Endodermal cell (in vitro differentiated cells): ENCODE measurements at regions not wholly inside any gene's neighbourhood (a gene's known extent, or its start where the extent isn't known, plus 50 kb on each side); places are given as distances from the start of the nearest gene placed in this dataset.
"Not testable (repeated sequence)": the region's sequence is repeated elsewhere in the genome, so short reads cannot be mapped to it uniquely, and the experiment has no call there.

ENCODE experiments used
- DNase-seq: peaks from one replicate; pipeline ENCODE4 v3.0.0-alpha.2; 2017
- H3K27ac ChIP-seq: 2 replicates; pipeline ENCODE4 v1.5.1; 2013; ENCODE audit warnings: mild to moderate bottlenecking, low read depth, low read length, moderate library complexity
- H3K27me3 ChIP-seq: 2 replicates; pipeline ENCODE4 v1.6.1; 2013; ENCODE audit warnings: mild to moderate bottlenecking, low read length, moderate library complexity; ENCODE audit not compliant: insufficient read depth, control insufficient read depth, poor library complexity, severe bottlenecking
- H3K36me3 ChIP-seq: 2 replicates; pipeline ENCODE4 v1.7.0; 2013; ENCODE audit warnings: mild to moderate bottlenecking, low read length, moderate library complexity; ENCODE audit not compliant: control insufficient read depth, insufficient read depth
- H3K4me1 ChIP-seq: one replicate; pipeline ENCODE4 v1.7.0; 2013; ENCODE audit warnings: low read length; ENCODE audit not compliant: control insufficient read depth, insufficient read depth
- H3K4me3 ChIP-seq: 2 replicates; pipeline ENCODE4 v1.5.1; 2013; ENCODE audit warnings: mild to moderate bottlenecking, low read length, moderate library complexity
- H3K9ac ChIP-seq: 2 replicates; pipeline ENCODE4 v1.6.1; 2013; ENCODE audit warnings: mild to moderate bottlenecking, low read length, moderate library complexity; ENCODE audit not compliant: poor library complexity, severe bottlenecking; ENCODE audit errors: extremely low read depth
- H3K9me3 ChIP-seq: 2 replicates; pipeline ENCODE4 v1.6.1; 2013; ENCODE audit warnings: mild to moderate bottlenecking, low read length, moderate library complexity; ENCODE audit not compliant: control insufficient read depth
- H3K27ac Mint-ChIP-seq: 2 replicates; pipeline ENCODE4 v1.8.0; 2020; ENCODE audit warnings: mixed read lengths
- H3K27me3 Mint-ChIP-seq: 2 replicates; pipeline ENCODE4 v1.8.0; 2021; ENCODE audit warnings: mild to moderate bottlenecking, mixed read lengths; ENCODE audit not compliant: insufficient read depth
- H3K36me3 Mint-ChIP-seq: 2 replicates; pipeline ENCODE4 v1.8.0; 2020; ENCODE audit warnings: low read depth, mixed read lengths
- H3K4me1 Mint-ChIP-seq: 2 replicates; pipeline ENCODE4 v1.8.0; 2020; ENCODE audit warnings: mixed read lengths
- H3K4me3 Mint-ChIP-seq: 2 replicates; pipeline ENCODE4 v1.8.0; 2020; ENCODE audit warnings: mild to moderate bottlenecking, moderate library complexity, mixed read lengths
- H3K9me3 Mint-ChIP-seq: 2 replicates; pipeline ENCODE4 v1.8.0; 2020; ENCODE audit warnings: mild to moderate bottlenecking, mixed read lengths
- WGBS, 2 experiments: methylation state at CpG; one replicate each; pipeline versions ENCODE4 v1.1.5 to v1.1.7; 2013; ENCODE audit warnings: missing lambda C conversion rate in 2 of 2, mixed read lengths in 1 of 2; ENCODE audit not compliant: insufficient coverage in 1 of 2, insufficient read length in 1 of 2; 5-methylcytosine and 5-hydroxymethylcytosine counted together

- H3K9me3 ChIP-seq: peaks cover 16% of the 10 kb centered on the region
Measured at GRCh38 chr4:49575250-49575649, 589.2 kb downstream of the CWH43 start.

GRCh38 chr4:49578371-49578770 lies 592.3 kb downstream of the CWH43 start:
- not testable (repeated sequence) for H3K36me3 ChIP-seq, H3K36me3 Mint-ChIP-seq, DNase-seq, H3K27ac ChIP-seq, H3K4me1 ChIP-seq, H3K27ac Mint-ChIP-seq, H3K27me3 Mint-ChIP-seq, H3K9me3 ChIP-seq, H3K27me3 ChIP-seq, H3K4me1 Mint-ChIP-seq, H3K4me3 ChIP-seq, H3K9ac ChIP-seq, H3K4me3 Mint-ChIP-seq
- peaks cover 87% of the 10 kb centered on the region for H3K9me3 Mint-ChIP-seq
- WGBS, 2 experiments: 42 to 60% methylated on average over 2 to 5 of the region's 5 CpGs

More at GRCh38 chr4:49575250-49575649, 589.2 kb downstream of the CWH43 start:
- H3K9ac ChIP-seq, H3K4me3 Mint-ChIP-seq, H3K36me3 Mint-ChIP-seq, H3K36me3 ChIP-seq, H3K27ac ChIP-seq, H3K4me3 ChIP-seq, H3K27ac Mint-ChIP-seq, H3K4me1 Mint-ChIP-seq, H3K27me3 ChIP-seq, H3K27me3 Mint-ChIP-seq, DNase-seq, H3K4me1 ChIP-seq: not testable (repeated sequence)
- peaks cover 88% of the 10 kb centered on the region for H3K9me3 Mint-ChIP-seq
- WGBS, 2 experiments: 57% methylated on average over 3 to 4 of the region's 4 CpGs

- H3K4me3 ChIP-seq, H3K9me3 ChIP-seq, H3K4me1 Mint-ChIP-seq, H3K27me3 ChIP-seq, H3K27me3 Mint-ChIP-seq, H3K36me3 ChIP-seq, H3K27ac ChIP-seq, H3K9ac ChIP-seq, H3K4me3 Mint-ChIP-seq, H3K4me1 ChIP-seq, H3K27ac Mint-ChIP-seq, DNase-seq, H3K36me3 Mint-ChIP-seq: not testable (repeated sequence)
- 71% methylated on average over 2 of the region's 2 CpGs; no CpG with 5 or more reads in 1 of the 2 experiments for WGBS, 2 experiments
- peaks cover 87% of the 10 kb centered on the region for H3K9me3 Mint-ChIP-seq
Measured at GRCh38 chr4:49578899-49579298, 592.8 kb downstream of the CWH43 start.

GRCh38 chr4:49580166-49580565 lies 594.1 kb downstream of the CWH43 start:
- not testable (repeated sequence) for H3K9ac ChIP-seq, H3K4me1 ChIP-seq, H3K27ac Mint-ChIP-seq, H3K4me1 Mint-ChIP-seq, H3K4me3 ChIP-seq, H3K36me3 ChIP-seq, H3K27ac ChIP-seq, H3K4me3 Mint-ChIP-seq, H3K36me3 Mint-ChIP-seq, H3K9me3 ChIP-seq, H3K27me3 ChIP-seq, H3K27me3 Mint-ChIP-seq, DNase-seq
- peaks cover 81% of the 10 kb centered on the region for H3K9me3 Mint-ChIP-seq
- WGBS, 2 experiments: 79% methylated on average over 4 of the region's 8 CpGs; no CpG with 5 or more reads in 1 of the 2 experiments

GRCh38 chr4:49588401-49588800 lies 602.3 kb downstream of the CWH43 start:
- not testable (repeated sequence) for H3K9me3 ChIP-seq, H3K36me3 Mint-ChIP-seq, H3K9ac ChIP-seq, H3K4me1 ChIP-seq, H3K4me3 Mint-ChIP-seq, H3K27ac Mint-ChIP-seq, H3K4me1 Mint-ChIP-seq, H3K36me3 ChIP-seq, H3K4me3 ChIP-seq, H3K27ac ChIP-seq, H3K27me3 ChIP-seq, DNase-seq, H3K27me3 Mint-ChIP-seq
- 63% methylated on average over 5 of the region's 7 CpGs; no CpG with 5 or more reads in 1 of the 2 experiments for whole genome bisulfite sequencing, 2 experiments
- H3K9me3 Mint-ChIP-seq: peaks cover 38% of the 10 kb centered on the region

- 70 to 78% methylated on average over 2 to 9 of the region's 12 CpGs for WGBS, 2 experiments
- not testable (repeated sequence) for H3K27me3 Mint-ChIP-seq
- H3K9me3 Mint-ChIP-seq: peaks cover 55% of the 10 kb centered on the region
Measured at GRCh38 chr4:49618436-49618835, 632.4 kb downstream of the CWH43 start.

GRCh38 chr4:49626478-49626877 lies 640.4 kb downstream of the CWH43 start:
- H3K9me3 Mint-ChIP-seq: peaks cover 54% of the 10 kb centered on the region
- 89% methylated on average over 7 to 10 of the region's 12 CpGs for WGBS, 2 experiments

More at GRCh38 chr4:49618436-49618835, 632.4 kb downstream of the CWH43 start:
- not testable (repeated sequence) for H3K4me3 ChIP-seq, H3K4me1 ChIP-seq, H3K4me3 Mint-ChIP-seq, H3K36me3 Mint-ChIP-seq, H3K27ac ChIP-seq, DNase-seq, H3K27ac Mint-ChIP-seq, H3K36me3 ChIP-seq, H3K9me3 ChIP-seq, H3K4me1 Mint-ChIP-seq, H3K9ac ChIP-seq, H3K27me3 ChIP-seq

More at GRCh38 chr4:49626478-49626877, 640.4 kb downstream of the CWH43 start:
- H3K27ac Mint-ChIP-seq, H3K4me3 Mint-ChIP-seq, H3K4me3 ChIP-seq, H3K27ac ChIP-seq, H3K27me3 Mint-ChIP-seq, H3K4me1 Mint-ChIP-seq, H3K4me1 ChIP-seq, DNase-seq, H3K9ac ChIP-seq, H3K36me3 Mint-ChIP-seq, H3K36me3 ChIP-seq, H3K9me3 ChIP-seq, H3K27me3 ChIP-seq: not testable (repeated sequence)
